H1 (cell line): ENCODE measurements at regions not wholly inside any gene's neighbourhood (a gene's known extent, or its start where the extent isn't known, plus 50 kb on each side); places are given as distances from the start of the nearest gene placed in this dataset.

ENCODE experiments used
- CTCF ChIA-PET: fragments of 300-600 bp; sonication (Branson Sonifier 250); formaldehyde crosslinking; loops from one replicate; lab custom pipeline; 2021; ENCODE audit not compliant: partially characterized antibody; lab: Charles Lee
- POLR2A ChIA-PET: fragments of 300-600 bp; sonication (Branson Sonifier 250); formaldehyde crosslinking; loops from one replicate; lab custom pipeline; 2021; ENCODE audit warnings: inconsistent platforms; ENCODE audit not compliant: partially characterized antibody; lab: Charles Lee
- DNase-seq, 2 experiments: peaks; one replicate each; pipeline versions ENCODE4 v3.0.0 to v3.0.0-alpha.2; 2010 to 2022; ENCODE audit warnings: low spot score in 2 of 2, low read depth in 1 of 2, mixed read lengths in 1 of 2
- FAIRE-seq: peaks from 2 replicates; lab custom pipeline; 2011; peaks lifted over from hg19 to GRCh38; lab: Jason Lieb, UNC
- H2AFZ ChIP-seq: 2 replicates; pipeline ENCODE4 v1.8.1; 2012; ENCODE audit warnings: low read length, inconsistent platforms
- H2AK5ac ChIP-seq: 2 replicates; pipeline ENCODE4 v1.6.1; 2013; ENCODE audit warnings: low read depth, low read length
- H2BK120ac ChIP-seq: replicated peaks from 2 replicates; pipeline ENCODE3; 2013; ENCODE audit warnings: low read depth, low read length, inconsistent platforms
- H2BK12ac ChIP-seq: 2 replicates; pipeline ENCODE4 v1.6.1; 2013; ENCODE audit warnings: low read depth, low read length
- H2BK15ac ChIP-seq: 2 replicates; pipeline ENCODE4 v1.6.1; 2013; ENCODE audit warnings: low read length
- H2BK20ac ChIP-seq: 2 replicates; pipeline ENCODE4 v1.6.1; 2013; ENCODE audit warnings: low read length
- H2BK5ac ChIP-seq: 2 replicates; pipeline ENCODE4 v1.6.1; 2013; ENCODE audit warnings: low read depth, low read length
- H3K14ac ChIP-seq: 2 replicates; pipeline ENCODE4 v1.6.1; 2013; ENCODE audit warnings: inconsistent platforms; ENCODE audit not compliant: insufficient read length
- H3K18ac ChIP-seq: 2 replicates; pipeline ENCODE4 v1.6.1; 2013; ENCODE audit warnings: low read length; ENCODE audit errors: extremely low read depth
- H3K23ac ChIP-seq: 2 replicates; pipeline ENCODE4 v1.6.1; 2013; ENCODE audit warnings: inconsistent platforms; ENCODE audit not compliant: insufficient read length
- H3K23me2 ChIP-seq: 2 replicates; pipeline ENCODE4 v1.6.1; 2013; ENCODE audit warnings: low read depth, low read length
- H3K27ac ChIP-seq: 2 replicates; pipeline ENCODE4 v1.6.1; 2011; ENCODE audit warnings: low read depth, low read length, inconsistent platforms
- H3K27me3 ChIP-seq, 4 experiments: replicated peaks in 1 of 4; 1 replicate in 1 of 4; 2 replicates in 3 of 4; pipeline versions ENCODE4 v1.6.1 to v1.8.1; 2011 to 2013; ENCODE audit warnings: low read length in 3 of 4, mild to moderate bottlenecking in 3 of 4, inconsistent platforms in 2 of 4, mixed read lengths in 2 of 4, moderate library complexity in 1 of 4; ENCODE audit not compliant: control insufficient read depth in 3 of 4, insufficient read depth in 3 of 4; ENCODE audit errors: extremely low read depth in 1 of 4
- H3K36me3 ChIP-seq, 4 experiments: 2 replicates each; pipeline versions ENCODE4 v1.6.1 to v1.8.1; 2011 to 2013; ENCODE audit warnings: mild to moderate bottlenecking in 4 of 4, low read length in 3 of 4, moderate library complexity in 2 of 4, control low read depth in 1 of 4, inconsistent platforms in 1 of 4; ENCODE audit not compliant: insufficient read depth in 4 of 4, control insufficient read depth in 2 of 4
- H3K4ac ChIP-seq: replicated peaks from 2 replicates; pipeline ENCODE3; 2013; ENCODE audit warnings: low read length, low read depth, mixed read lengths, inconsistent platforms; ENCODE audit not compliant: insufficient read length
- H3K4me1 ChIP-seq, 4 experiments: replicated peaks in 1 of 4; 1 replicate in 1 of 4; 2 replicates in 3 of 4; pipeline versions ENCODE4 v1.6.1 to v1.8.1; 2011 to 2013; ENCODE audit warnings: low read length in 3 of 4, inconsistent platforms in 2 of 4, mixed read lengths in 1 of 4; ENCODE audit not compliant: insufficient read depth in 4 of 4, control insufficient read depth in 3 of 4
- H3K4me2 ChIP-seq, 2 experiments: 2 replicates each; pipeline versions ENCODE4 v1.6.1 to v1.8.1; 2011 to 2013; ENCODE audit warnings: low read depth in 2 of 2, low read length in 2 of 2, control low read depth in 1 of 2, inconsistent platforms in 1 of 2, mild to moderate bottlenecking in 1 of 2; ENCODE audit not compliant: insufficient read depth in 1 of 2
- H3K4me3 ChIP-seq, 4 experiments: fragments of 200-600, 300-600 bp in 1 of 4; sonication (generic), shearing (Covaris generic), sonication (Bioruptor Twin) in 1 of 4; 2 replicates each; pipeline versions ENCODE4 v1.5.1 to v1.8.1; 2011 to 2016; ENCODE audit warnings: low read length in 4 of 4, low read depth in 3 of 4, control low read depth in 2 of 4, inconsistent platforms in 2 of 4, mild to moderate bottlenecking in 2 of 4, mixed read lengths in 1 of 4, moderate library complexity in 1 of 4; ENCODE audit not compliant: insufficient read depth in 2 of 4; ENCODE audit errors: extremely low read depth in 1 of 4
- H3K56ac ChIP-seq: replicated peaks from 2 replicates; pipeline ENCODE3; 2013; ENCODE audit warnings: low read depth, mild to moderate bottlenecking, mixed read lengths, low read length, inconsistent platforms; ENCODE audit not compliant: insufficient read length
- H3K79me1 ChIP-seq: 2 replicates; pipeline ENCODE4 v1.6.1; 2013; ENCODE audit warnings: low read depth, low read length, control low read depth
- H3K79me2 ChIP-seq, 2 experiments: 2 replicates each; pipeline versions ENCODE4 v1.6.1 to v1.8.1; 2012 to 2013; ENCODE audit warnings: low read length in 2 of 2, mild to moderate bottlenecking in 2 of 2, inconsistent platforms in 1 of 2; ENCODE audit not compliant: insufficient read depth in 2 of 2, control insufficient read depth in 1 of 2
- H3K9ac ChIP-seq, 4 experiments: replicated peaks in 1 of 4; 1 replicate in 1 of 4; 2 replicates in 3 of 4; pipeline versions ENCODE4 v1.6.1 to v1.8.1; 2011 to 2013; ENCODE audit warnings: low read depth in 3 of 4, low read length in 3 of 4, control low read depth in 2 of 4, mild to moderate bottlenecking in 2 of 4, moderate library complexity in 2 of 4, inconsistent platforms in 1 of 4; ENCODE audit errors: extremely low read depth in 1 of 4
- H3K9me3 ChIP-seq, 2 experiments: 2 replicates each; pipeline versions ENCODE4 v1.6.1 to v1.8.1; 2012 to 2013; ENCODE audit warnings: mild to moderate bottlenecking in 2 of 2, moderate library complexity in 2 of 2, control low read depth in 1 of 2, inconsistent platforms in 1 of 2, low read depth in 1 of 2, low read length in 1 of 2, mixed read lengths in 1 of 2; ENCODE audit not compliant: insufficient read depth in 2 of 2
- H4K20me1 ChIP-seq, 2 experiments: replicated peaks in 1 of 2; 2 replicates each; pipeline versions ENCODE3 to v1.8.1; 2011 to 2013; ENCODE audit warnings: inconsistent platforms in 2 of 2, low read length in 2 of 2, mild to moderate bottlenecking in 1 of 2; ENCODE audit not compliant: insufficient read depth in 2 of 2, control insufficient read depth in 1 of 2
- H4K5ac ChIP-seq: 2 replicates; pipeline ENCODE4 v1.6.1; 2013; ENCODE audit warnings: low read length, low read depth, mixed read lengths, inconsistent platforms; ENCODE audit not compliant: insufficient read length
- H4K8ac ChIP-seq: 2 replicates; pipeline ENCODE4 v1.8.0; 2013; ENCODE audit warnings: mild to moderate bottlenecking, moderate library complexity, low read length, inconsistent platforms; ENCODE audit not compliant: insufficient read depth; ENCODE audit errors: extremely low read depth
- H4K91ac ChIP-seq: replicated peaks from 2 replicates; pipeline ENCODE3; 2013; ENCODE audit warnings: low read length, mixed read lengths, inconsistent platforms; ENCODE audit not compliant: insufficient read length
- BRCA1 ChIP-seq: IDR thresholded peaks from 2 replicates; pipeline ENCODE4 v1.6.1; 2012; ENCODE audit warnings: low read depth, low read length, improper control_type of control experiment
- CEBPB ChIP-seq: IDR thresholded peaks from 2 replicates; pipeline ENCODE4 v1.6.1; 2012; ENCODE audit warnings: low read depth, low read length
- CHD1 ChIP-seq: IDR thresholded peaks from 2 replicates; pipeline ENCODE4 v1.6.1; 2012; ENCODE audit warnings: low read depth, low read length, improper control_type of control experiment
- CTBP2 ChIP-seq: IDR thresholded peaks from 2 replicates; pipeline ENCODE4 v1.7.0; 2011; ENCODE audit warnings: borderline replicate concordance, mild to moderate bottlenecking, moderate library complexity, mixed read lengths, low read length; ENCODE audit not compliant: insufficient read depth, insufficient read length
- EP300 ChIP-seq, 2 experiments: IDR thresholded peaks; 1 replicate in 1 of 2; 2 replicates in 1 of 2; pipeline ENCODE4 v1.6.1; 2011 to 2012; ENCODE audit warnings: low read depth in 2 of 2, low read length in 2 of 2, mild to moderate bottlenecking in 2 of 2, borderline replicate concordance in 1 of 2, inconsistent platforms in 1 of 2, moderate library complexity in 1 of 2
- HDAC2 ChIP-seq, 2 experiments: fragments of 300-600 bp in 1 of 2; sonication (generic) in 1 of 2; IDR thresholded peaks; 2 replicates each; pipeline ENCODE4 v1.6.1; 2011 to 2012; ENCODE audit warnings: low read depth in 2 of 2, low read length in 2 of 2, mild to moderate bottlenecking in 2 of 2, moderate library complexity in 2 of 2, borderline replicate concordance in 1 of 2, inconsistent platforms in 1 of 2
- NANOG ChIP-seq: IDR thresholded peaks from 2 replicates; pipeline ENCODE4 v1.6.1; 2011; ENCODE audit warnings: low read length, low read depth, mild to moderate bottlenecking, inconsistent platforms; ENCODE audit not compliant: insufficient read depth, poor library complexity, severe bottlenecking
- NRF1 ChIP-seq: IDR thresholded peaks from 2 replicates; pipeline ENCODE4 v1.6.1; 2011; ENCODE audit warnings: mild to moderate bottlenecking, low read depth, low read length, improper control_type of control experiment
- POU5F1 ChIP-seq: IDR thresholded peaks from 2 replicates; pipeline ENCODE4 v1.6.1; 2011; ENCODE audit warnings: low read depth, mild to moderate bottlenecking, low read length, moderate library complexity
- RNF2 ChIP-seq: fragments of 200-900, 300-1000 bp; sonication (generic); IDR thresholded peaks from 2 replicates; pipeline ENCODE4 v1.7.1; 2016; ENCODE audit warnings: borderline replicate concordance, low read depth, mild to moderate bottlenecking, antibody characterized with exemption, low read length; ENCODE audit not compliant: poor library complexity, severe bottlenecking; ENCODE audit errors: missing control alignments
- RXRA ChIP-seq: IDR thresholded peaks from 2 replicates; pipeline ENCODE4 v1.6.1; 2011; ENCODE audit warnings: low read depth, mild to moderate bottlenecking, low read length, moderate library complexity; ENCODE audit not compliant: insufficient read depth
- YY1 ChIP-seq: IDR thresholded peaks from 2 replicates; pipeline ENCODE4 v1.6.1; 2011; ENCODE audit warnings: low read depth, mild to moderate bottlenecking, low read length
- TF ChIP-seq, protein P1 (sequence below): IDR thresholded peaks from 2 replicates; pipeline ENCODE4 v1.6.1; 2011; ENCODE audit warnings: low read length, improper control_type of control experiment
- TF ChIP-seq, protein P2 (sequence below): IDR thresholded peaks from 2 replicates; pipeline ENCODE4 v1.6.1; 2012; ENCODE audit warnings: inconsistent platforms

DNA sequence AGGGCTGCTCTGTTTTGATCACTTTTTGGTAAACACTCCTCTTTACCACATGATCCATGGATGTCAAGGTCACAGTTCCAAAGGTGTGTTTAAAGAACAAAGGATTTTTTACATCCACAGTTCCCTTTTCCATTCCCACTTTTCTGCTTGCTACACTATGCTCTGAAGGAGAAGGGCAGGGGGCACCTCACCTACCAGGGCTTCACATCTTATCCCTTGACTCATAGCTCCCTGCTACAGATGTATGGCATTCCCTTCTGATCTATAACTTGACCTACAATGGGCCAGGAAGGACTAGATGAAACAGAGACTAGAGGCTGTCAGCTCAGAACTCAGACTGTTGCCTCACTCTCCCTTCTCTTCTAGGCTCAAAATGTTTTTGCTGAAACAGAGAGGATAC lies 233.1 kb upstream of the RPS6KA3 start:
- no peak overlapping the region for H4K5ac ChIP-seq
- no peaks in the 10 kb centered on the region for H3K36me3 ChIP-seq
- no peak overlapping the region for H3K23ac ChIP-seq
- no peaks in the 10 kb centered on the region for H3K79me1 ChIP-seq
- no peaks in the 10 kb centered on the region for H4K20me1 ChIP-seq
- H3K9ac ChIP-seq, result no peak overlapping the region
- H3K4me1 ChIP-seq, result no peaks in the 10 kb centered on the region
- no peak overlapping the region for H4K8ac ChIP-seq
- H2BK15ac ChIP-seq, result no peak overlapping the region
- no peak overlapping the region for H3K14ac ChIP-seq
- H2BK5ac ChIP-seq, result no peak overlapping the region
- no peak overlapping the region for H3K4me3 ChIP-seq
- no peak overlapping the region for H3K18ac ChIP-seq
- H2BK120ac ChIP-seq, result no peak overlapping the region
- no peak overlapping the region for H2BK12ac ChIP-seq
- H3K27me3 ChIP-seq, result no peaks in the 10 kb centered on the region
- H2BK20ac ChIP-seq, result no peak overlapping the region
- no peak overlapping the region for H2AK5ac ChIP-seq
- ChIA-PET POLR2A (no interaction called here), CTCF (no interaction called here)
- DNase-seq (no peak), FAIRE-seq (no peak)
- H3K56ac ChIP-seq, result no peak overlapping the region
- H3K9me3 ChIP-seq, result no peaks in the 10 kb centered on the region
- no peak overlapping the region for H3K27ac ChIP-seq
- no peak overlapping the region for H2AFZ ChIP-seq
- H4K91ac ChIP-seq, result no peak overlapping the region
- H3K79me2 ChIP-seq, result no peaks in the 10 kb centered on the region
- no peaks in the 10 kb centered on the region for H3K23me2 ChIP-seq
- H3K4me2 ChIP-seq, result no peak overlapping the region
- no peak overlapping the region for H3K4ac ChIP-seq
- TF ChIP-seq CTBP2 (no peak), CHD1 (no peak), POU5F1 (no peak), CEBPB (no peak), HDAC2 (IDR thresholded peaks at IDR 0.05; ENCODE audit: borderline replicate concordance in 1 of 2, low read depth in 2 of 2, low read length in 2 of 2) (no peak), YY1 (no peak), NRF1 (no peak), RNF2 (no peak), NANOG (no peak), EP300 (IDR thresholded peaks at IDR 0.05; ENCODE audit: borderline replicate concordance in 1 of 2, low read depth in 2 of 2, low read length in 2 of 2) (no peak), BRCA1 (no peak), RXRA (no peak)
- TF ChIP-seq, protein P1, sequence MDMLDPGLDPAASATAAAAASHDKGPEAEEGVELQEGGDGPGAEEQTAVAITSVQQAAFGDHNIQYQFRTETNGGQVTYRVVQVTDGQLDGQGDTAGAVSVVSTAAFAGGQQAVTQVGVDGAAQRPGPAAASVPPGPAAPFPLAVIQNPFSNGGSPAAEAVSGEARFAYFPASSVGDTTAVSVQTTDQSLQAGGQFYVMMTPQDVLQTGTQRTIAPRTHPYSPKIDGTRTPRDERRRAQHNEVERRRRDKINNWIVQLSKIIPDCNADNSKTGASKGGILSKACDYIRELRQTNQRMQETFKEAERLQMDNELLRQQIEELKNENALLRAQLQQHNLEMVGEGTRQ, result no peak
- TF ChIP-seq, protein P2, sequence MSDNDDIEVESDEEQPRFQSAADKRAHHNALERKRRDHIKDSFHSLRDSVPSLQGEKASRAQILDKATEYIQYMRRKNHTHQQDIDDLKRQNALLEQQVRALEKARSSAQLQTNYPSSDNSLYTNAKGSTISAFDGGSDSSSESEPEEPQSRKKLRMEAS, result no peak
